Calu3 (cell line): ENCODE measurements at regions not wholly inside any gene's neighbourhood (a gene's known extent, or its start where the extent isn't known, plus 50 kb on each side); places are given as distances from the start of the nearest gene placed in this dataset.

Source experiments
- BruUV-seq: library from RNA; stranded (reverse); fragments of 400-500 nt; replicated peaks from 2 replicates; lab custom pipeline; 2021; lab: Mats Ljungman, UMichigan
- CTCF ChIA-PET: fragments of 300-600 bp; sonication (Branson Sonifier 250); formaldehyde crosslinking; loops from one replicate; lab custom pipeline; 2022; ENCODE audit warnings: antibody characterized with exemption; lab: Charles Lee
- DNase-seq: peaks from one replicate; pipeline ENCODE4 v3.0.0; 2022
- H3K27ac Mint-ChIP-seq: one replicate; pipeline ENCODE4 v1.8.0; 2022; ENCODE audit warnings: mixed read lengths; ENCODE audit not compliant: unreplicated experiment
- H3K27me3 Mint-ChIP-seq: one replicate; pipeline ENCODE4 v1.8.0; 2022; ENCODE audit warnings: mixed read lengths; ENCODE audit not compliant: unreplicated experiment
- H3K36me3 Mint-ChIP-seq: one replicate; pipeline ENCODE4 v1.8.0; 2022; ENCODE audit warnings: mild to moderate bottlenecking, moderate library complexity, mixed read lengths; ENCODE audit not compliant: insufficient read depth, unreplicated experiment
- H3K4me1 Mint-ChIP-seq: one replicate; pipeline ENCODE4 v1.8.0; 2022; ENCODE audit warnings: mild to moderate bottlenecking, low read depth, mixed read lengths; ENCODE audit not compliant: unreplicated experiment
- H3K4me3 Mint-ChIP-seq: one replicate; pipeline ENCODE4 v1.8.0; 2022; ENCODE audit warnings: mild to moderate bottlenecking, low read depth, moderate library complexity, mixed read lengths; ENCODE audit not compliant: unreplicated experiment
- H3K9me3 Mint-ChIP-seq: one replicate; pipeline ENCODE4 v1.8.0; 2022; ENCODE audit warnings: low read depth, mixed read lengths; ENCODE audit not compliant: unreplicated experiment
- intact Hi-C: fragments of 100-400 bp; cut with micrococcal nuclease; formaldehyde crosslinking; loops from one replicate; pipeline ENCODE4 v1.10.0; 2022; ENCODE audit not compliant: unreplicated experiment
- TF ChIP-seq, protein P1 (sequence below): fragments of 200-600 bp; IDR thresholded peaks from one replicate; pipeline ENCODE4 v1.8.0; 2022; ENCODE audit warnings: antibody characterized with exemption; ENCODE audit not compliant: unreplicated experiment

DNA sequence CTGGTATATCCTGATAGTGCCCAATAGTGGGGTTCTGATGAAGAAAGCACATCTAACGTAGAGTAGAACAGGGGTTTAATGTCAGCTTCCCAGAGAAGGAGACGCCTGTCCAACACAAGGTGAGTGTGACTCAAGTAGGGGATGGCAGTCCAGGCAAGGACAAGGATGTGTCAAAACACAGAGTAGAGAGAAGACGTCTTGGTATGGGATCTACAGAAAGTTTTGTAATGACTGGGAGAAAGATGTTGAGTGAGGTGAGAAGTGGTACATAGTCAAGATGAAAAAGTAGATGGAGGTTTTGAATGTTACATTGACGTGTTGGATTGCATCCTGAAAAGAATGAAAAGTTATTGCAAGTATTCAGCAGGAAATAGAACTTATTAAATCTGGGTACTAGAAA lies 124.4 kb downstream of the TMA16 start:
- Mint-ChIP-seq H3K9me3 (peaks cover 3% of the 10 kb centered on the region), H3K27me3 (no peaks in the 10 kb centered on the region), H3K4me1 (no peaks in the 10 kb centered on the region), H3K27ac (no peak overlapping the region), H3K4me3 (no peak overlapping the region), H3K36me3 (no peaks in the 10 kb centered on the region)
- intact Hi-C loops = no loop called here
- TF ChIP-seq, protein P1, sequence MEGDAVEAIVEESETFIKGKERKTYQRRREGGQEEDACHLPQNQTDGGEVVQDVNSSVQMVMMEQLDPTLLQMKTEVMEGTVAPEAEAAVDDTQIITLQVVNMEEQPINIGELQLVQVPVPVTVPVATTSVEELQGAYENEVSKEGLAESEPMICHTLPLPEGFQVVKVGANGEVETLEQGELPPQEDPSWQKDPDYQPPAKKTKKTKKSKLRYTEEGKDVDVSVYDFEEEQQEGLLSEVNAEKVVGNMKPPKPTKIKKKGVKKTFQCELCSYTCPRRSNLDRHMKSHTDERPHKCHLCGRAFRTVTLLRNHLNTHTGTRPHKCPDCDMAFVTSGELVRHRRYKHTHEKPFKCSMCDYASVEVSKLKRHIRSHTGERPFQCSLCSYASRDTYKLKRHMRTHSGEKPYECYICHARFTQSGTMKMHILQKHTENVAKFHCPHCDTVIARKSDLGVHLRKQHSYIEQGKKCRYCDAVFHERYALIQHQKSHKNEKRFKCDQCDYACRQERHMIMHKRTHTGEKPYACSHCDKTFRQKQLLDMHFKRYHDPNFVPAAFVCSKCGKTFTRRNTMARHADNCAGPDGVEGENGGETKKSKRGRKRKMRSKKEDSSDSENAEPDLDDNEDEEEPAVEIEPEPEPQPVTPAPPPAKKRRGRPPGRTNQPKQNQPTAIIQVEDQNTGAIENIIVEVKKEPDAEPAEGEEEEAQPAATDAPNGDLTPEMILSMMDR = no peak
- CTCF ChIA-PET = no interaction called here
- BruUV-seq = no TSS peak
- no peak for DNase-seq

GRCh38 chr4:163620738-163621137 lies 126.2 kb downstream of the TMA16 start:
- no peak overlapping the region for H3K27ac Mint-ChIP-seq
- intact Hi-C loops = no loop called here
- no peaks in the 10 kb centered on the region for H3K27me3 Mint-ChIP-seq
- H3K36me3 Mint-ChIP-seq = no peaks in the 10 kb centered on the region
- CTCF ChIA-PET = no interaction called here
- no peak overlapping the region for H3K4me3 Mint-ChIP-seq
- H3K4me1 Mint-ChIP-seq = no peaks in the 10 kb centered on the region
- TF ChIP-seq, protein P1 = no peak
- no peaks in the 10 kb centered on the region for H3K9me3 Mint-ChIP-seq
- no TSS peak for BruUV-seq
- no peak for DNase-seq

DNA sequence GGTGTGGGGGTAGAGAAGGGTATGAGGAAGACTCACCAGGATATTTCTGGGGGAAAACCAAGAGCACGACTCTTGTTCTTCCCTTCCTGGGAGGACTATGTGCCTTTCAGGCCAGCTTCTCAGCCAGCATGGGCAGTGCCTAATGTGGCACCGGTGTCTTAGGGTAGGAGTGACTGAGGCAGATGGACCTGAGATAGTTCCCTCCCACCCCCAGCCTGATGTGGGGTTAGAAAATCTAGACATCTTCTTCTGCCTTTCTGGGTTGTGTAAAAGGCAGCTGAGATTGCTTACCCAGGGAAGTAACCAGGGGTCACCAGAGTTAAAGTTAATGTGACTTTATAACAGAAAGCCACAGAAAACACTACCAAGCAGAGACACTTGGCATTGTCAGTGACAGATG lies 127.3 kb downstream of the TMA16 start:
- no peaks in the 10 kb centered on the region for H3K9me3 Mint-ChIP-seq
- H3K27me3 Mint-ChIP-seq = no peaks in the 10 kb centered on the region
- no peak overlapping the region for H3K27ac Mint-ChIP-seq
- H3K4me3 Mint-ChIP-seq = no peak overlapping the region
- intact Hi-C loops = no loop called here
- CTCF ChIA-PET = no interaction called here
- no peaks in the 10 kb centered on the region for H3K4me1 Mint-ChIP-seq
- TF ChIP-seq, protein P1 = no peak
- DNase-seq = no peak
- no peaks in the 10 kb centered on the region for H3K36me3 Mint-ChIP-seq
- BruUV-seq = no TSS peak

DNA sequence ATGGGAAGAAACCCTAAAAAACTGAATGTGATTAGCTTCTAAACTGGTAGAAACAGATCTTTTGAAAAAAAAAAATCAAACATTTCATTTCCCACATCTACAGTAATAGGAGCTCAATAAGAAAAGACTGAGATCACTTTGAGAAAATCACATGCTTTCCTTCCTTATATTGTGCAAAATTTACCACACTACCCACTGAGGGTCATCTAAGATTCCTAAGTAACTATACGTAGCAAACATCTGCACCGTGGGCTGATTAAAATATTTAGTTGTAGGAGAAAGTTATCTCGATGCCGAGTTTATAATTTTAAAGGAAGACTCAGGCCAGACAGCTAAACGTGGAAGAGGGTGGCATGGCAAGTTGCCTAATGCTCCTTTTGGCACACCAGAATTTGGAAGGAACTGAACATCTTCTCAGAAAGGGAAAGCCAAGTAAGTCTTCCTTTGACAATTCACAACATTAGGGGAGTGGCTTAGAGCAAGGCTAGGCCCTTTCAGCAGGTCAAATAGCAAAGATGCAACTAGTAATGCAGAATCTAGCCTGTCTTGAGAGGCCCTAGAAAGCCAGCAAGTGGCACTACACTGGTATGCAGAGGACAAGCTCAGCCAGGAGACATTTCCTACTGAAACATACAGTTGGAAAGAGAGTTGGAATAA lies 128.0 kb downstream of the TMA16 start:
- Mint-ChIP-seq H3K27me3 (no peaks in the 10 kb centered on the region), H3K27ac (no peak overlapping the region), H3K4me3 (no peak overlapping the region), H3K9me3 (no peaks in the 10 kb centered on the region), H3K36me3 (no peaks in the 10 kb centered on the region), H3K4me1 (no peaks in the 10 kb centered on the region)
- intact Hi-C loops = no loop called here
- no TSS peak for BruUV-seq
- TF ChIP-seq, protein P1 = no peak
- CTCF ChIA-PET = no interaction called here
- no peak for DNase-seq
